Smooth muscle cell (in vitro differentiated cells): ENCODE measurements at regions not wholly inside any gene's neighbourhood (a gene's known extent, or its start where the extent isn't known, plus 50 kb on each side); places are given as distances from the start of the nearest gene placed in this dataset.

Source experiments
- DNase-seq: peaks from one replicate; lab custom pipeline; 2025; ENCODE audit not compliant: unreplicated experiment; lab: John Stamatoyannopoulos, UW
- H2AFZ ChIP-seq: fragments of 200-600 bp; sonication (generic); 2 replicates; pipeline ENCODE4 v1.6.0; 2016; ENCODE audit warnings: antibody characterized with exemption, low read depth, mild to moderate bottlenecking
- H3F3A ChIP-seq: fragments of 200-600 bp; sonication (generic); 2 replicates; pipeline ENCODE4 v1.6.0; 2017; ENCODE audit warnings: antibody characterized with exemption, low read depth
- H3K27ac ChIP-seq: fragments of 200-600 bp; sonication (generic); 2 replicates; pipeline ENCODE4 v1.5.1; 2016; ENCODE audit warnings: low read depth, mild to moderate bottlenecking
- H3K27me3 ChIP-seq: fragments of 200-600 bp; sonication (generic); 2 replicates; pipeline ENCODE4 v1.6.1; 2016; ENCODE audit warnings: low read depth, mild to moderate bottlenecking
- H3K36me3 ChIP-seq: fragments of 200-600 bp; sonication (generic); 2 replicates; pipeline ENCODE4 v1.5.1; 2016; ENCODE audit warnings: low read depth
- H3K4me1 ChIP-seq: fragments of 200-600 bp; sonication (generic); 2 replicates; pipeline ENCODE4 v1.5.1; 2016; ENCODE audit warnings: low read depth
- H3K4me2 ChIP-seq: fragments of 200-600 bp; sonication (generic); 2 replicates; pipeline ENCODE4 v1.6.0; 2016; ENCODE audit warnings: mild to moderate bottlenecking
- H3K4me3 ChIP-seq: fragments of 200-600 bp; sonication (generic); 2 replicates; pipeline ENCODE4 v1.5.1; 2016; ENCODE audit warnings: mild to moderate bottlenecking
- H3K79me2 ChIP-seq: fragments of 200-600 bp; sonication (generic); 2 replicates; pipeline ENCODE4 v1.6.0; 2016; ENCODE audit warnings: low read depth, mild to moderate bottlenecking
- H3K9ac ChIP-seq: fragments of 200-600 bp; sonication (generic); 2 replicates; pipeline ENCODE4 v1.6.0; 2016; ENCODE audit warnings: low read depth
- H3K9me3 ChIP-seq: fragments of 200-600 bp; sonication (generic); replicated peaks from 2 replicates; pipeline ENCODE4 v1.5.1; 2016; ENCODE audit warnings: low read depth
- H4K20me1 ChIP-seq: fragments of 200-600 bp; sonication (generic); 2 replicates; pipeline ENCODE4 v1.6.0; 2016; ENCODE audit warnings: low read depth
- CTCF ChIP-seq: fragments of 200-600 bp; sonication (generic); IDR thresholded peaks from 2 replicates; pipeline ENCODE4 v1.5.1; 2017; ENCODE audit warnings: borderline replicate concordance, mild to moderate bottlenecking, antibody characterized with exemption; ENCODE audit not compliant: insufficient read depth, poor library complexity, severe bottlenecking
- WGBS: methylation state at CpG from one replicate; pipeline ENCODE4 v1.1.7; 2016; ENCODE audit warnings: low lambda C conversion rate; 5-methylcytosine and 5-hydroxymethylcytosine counted together

- TF ChIP-seq CTCF, result no peak
- Histone ChIP-seq H3F3A (no peaks in the 10 kb centered on the region), H3K4me3 (no peak overlapping the region), H3K27me3 (no peaks in the 10 kb centered on the region), H2AFZ (no peak overlapping the region), H3K9me3 (no peaks in the 10 kb centered on the region), H3K9ac (no peak overlapping the region), H3K36me3 (no peaks in the 10 kb centered on the region), H4K20me1 (no peaks in the 10 kb centered on the region), H3K27ac (peak overlapping the region; percentile 8), H3K79me2 (no peaks in the 10 kb centered on the region), H3K4me1 (no peaks in the 10 kb centered on the region), H3K4me2 (peak overlapping the region; percentile 28)
- 86% methylated on average over 4 of the region's 4 CpGs for WGBS
- DNase-seq, result no peak
Observed at GRCh38 chr6:146875927-146876270, 277.1 kb downstream of the ADGB start.

GRCh38 chr6:146876271-146877151 lies 277.7 kb downstream of the ADGB start:
- Histone ChIP-seq H3K79me2 (no peaks in the 10 kb centered on the region), H3K9me3 (no peaks in the 10 kb centered on the region), H3F3A (no peaks in the 10 kb centered on the region), H3K27me3 (no peaks in the 10 kb centered on the region), H3K4me1 (peaks cover 5% of the 10 kb centered on the region), H4K20me1 (no peaks in the 10 kb centered on the region), H3K9ac (no peak overlapping the region), H2AFZ (no peak overlapping the region), H3K4me2 (peak overlapping the region; percentile 28), H3K36me3 (no peaks in the 10 kb centered on the region), H3K4me3 (no peak overlapping the region), H3K27ac (peak overlapping the region; percentile 8)
- DNase-seq, result no peak
- TF ChIP-seq CTCF, result no peak
- WGBS, result 42% methylated on average over 9 of the region's 9 CpGs

- no peaks in the 10 kb centered on the region for H3K9me3 ChIP-seq
- WGBS, result 94% methylated on average over 1 of the region's 1 CpG
- no peaks in the 10 kb centered on the region for H4K20me1 ChIP-seq
- H3K27ac ChIP-seq, result no peak overlapping the region
- peaks cover 7% of the 10 kb centered on the region for H3K4me1 ChIP-seq
- no peak for DNase-seq
- TF ChIP-seq CTCF, result no peak
- no peak overlapping the region for H3K9ac ChIP-seq
- no peaks in the 10 kb centered on the region for H3F3A ChIP-seq
- H3K4me2 ChIP-seq, result peak overlapping the region; percentile 14
- H2AFZ ChIP-seq, result peak overlapping the region; percentile 18
- no peaks in the 10 kb centered on the region for H3K27me3 ChIP-seq
- no peak overlapping the region for H3K4me3 ChIP-seq
- no peaks in the 10 kb centered on the region for H3K79me2 ChIP-seq
- no peaks in the 10 kb centered on the region for H3K36me3 ChIP-seq
Observed at GRCh38 chr6:146878168-146878951, 279.6 kb downstream of the ADGB start.
